SU-DHL-6 (cell line): ENCODE measurements at regions not wholly inside any gene's neighbourhood (a gene's known extent, or its start where the extent isn't known, plus 50 kb on each side); places are given as distances from the start of the nearest gene placed in this dataset.

Experiments
- EZH2phosphoT487 ChIP-seq: fragments of 200-600 bp; sonication (generic), shearing (Covaris generic); conservative IDR thresholded peaks from 2 replicates; pipeline ENCODE4 v1.6.1; 2018; ENCODE audit warnings: mild to moderate bottlenecking, antibody characterized with exemption, low read length, moderate library complexity, mixed read lengths
- TF ChIP-seq, protein P1 (sequence below): fragments of 200-600 bp; sonication (generic); IDR thresholded peaks from one replicate; pipeline ENCODE4 v1.5.1; 2017; ENCODE audit warnings: antibody characterized with exemption, mild to moderate bottlenecking, low read length, moderate library complexity; ENCODE audit not compliant: insufficient read depth, poor library complexity, severe bottlenecking

DNA sequence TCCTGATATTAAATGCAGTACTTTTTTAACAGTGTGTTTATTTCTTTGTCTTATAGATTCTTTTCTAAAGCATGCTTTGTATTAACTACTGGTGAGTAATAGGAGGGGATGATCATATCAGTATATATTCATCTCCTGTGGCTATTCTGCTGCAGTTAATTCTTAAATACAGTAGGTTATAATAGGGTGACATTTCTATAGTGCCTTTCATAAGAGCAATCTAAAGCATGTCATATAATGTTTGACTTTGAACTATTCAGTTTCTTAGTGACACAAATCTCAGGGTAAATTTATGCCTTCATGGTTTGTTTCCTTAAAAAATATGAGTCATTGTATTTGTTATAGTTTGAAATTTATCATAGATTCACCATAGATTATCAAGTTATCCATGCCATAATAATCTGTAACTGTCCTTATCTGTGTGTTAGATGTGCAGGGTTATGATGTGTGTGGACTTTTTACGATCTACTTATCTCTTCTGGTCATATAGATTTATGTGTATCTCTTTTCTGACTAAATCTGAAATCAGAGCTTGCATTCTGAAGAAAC, 1019.5 kb downstream of the NR2F1-AS1 start:
- TF ChIP-seq, protein P1, sequence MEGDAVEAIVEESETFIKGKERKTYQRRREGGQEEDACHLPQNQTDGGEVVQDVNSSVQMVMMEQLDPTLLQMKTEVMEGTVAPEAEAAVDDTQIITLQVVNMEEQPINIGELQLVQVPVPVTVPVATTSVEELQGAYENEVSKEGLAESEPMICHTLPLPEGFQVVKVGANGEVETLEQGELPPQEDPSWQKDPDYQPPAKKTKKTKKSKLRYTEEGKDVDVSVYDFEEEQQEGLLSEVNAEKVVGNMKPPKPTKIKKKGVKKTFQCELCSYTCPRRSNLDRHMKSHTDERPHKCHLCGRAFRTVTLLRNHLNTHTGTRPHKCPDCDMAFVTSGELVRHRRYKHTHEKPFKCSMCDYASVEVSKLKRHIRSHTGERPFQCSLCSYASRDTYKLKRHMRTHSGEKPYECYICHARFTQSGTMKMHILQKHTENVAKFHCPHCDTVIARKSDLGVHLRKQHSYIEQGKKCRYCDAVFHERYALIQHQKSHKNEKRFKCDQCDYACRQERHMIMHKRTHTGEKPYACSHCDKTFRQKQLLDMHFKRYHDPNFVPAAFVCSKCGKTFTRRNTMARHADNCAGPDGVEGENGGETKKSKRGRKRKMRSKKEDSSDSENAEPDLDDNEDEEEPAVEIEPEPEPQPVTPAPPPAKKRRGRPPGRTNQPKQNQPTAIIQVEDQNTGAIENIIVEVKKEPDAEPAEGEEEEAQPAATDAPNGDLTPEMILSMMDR: no peak
- TF ChIP-seq EZH2phosphoT487: no peak
